Panc1 (cell line): ENCODE measurements at regions not wholly inside any gene's neighbourhood (a gene's known extent, or its start where the extent isn't known, plus 50 kb on each side); places are given as distances from the start of the nearest gene placed in this dataset.

ENCODE experiments used
- CTCF ChIP-seq: fragments of 450-650 bp; IDR thresholded peaks from 2 replicates; pipeline ENCODE4 v1.5.1; 2017; ENCODE audit warnings: mild to moderate bottlenecking
- REST ChIP-seq, 2 experiments: IDR thresholded peaks; 2 replicates each; pipeline ENCODE4 v1.6.1; 2011 to 2012; ENCODE audit warnings: low read depth in 2 of 2, control low read depth in 1 of 2, low read length in 1 of 2, mild to moderate bottlenecking in 1 of 2, moderate library complexity in 1 of 2; ENCODE audit not compliant: insufficient read depth in 1 of 2

- TF ChIP-seq CTCF (no peak; the same call in none of the 2 replicates), REST (IDR thresholded peaks at IDR 0.05; ENCODE audit: insufficient read depth in 1 of 2, low read depth in 2 of 2, low read length in 1 of 2) (no peak)
Observed at GRCh38 chr20:59403962-59404314, 103.5 kb downstream of the EDN3 start.
